ENCODE measurements at regions not wholly inside any gene's neighbourhood (a gene's known extent, or its start where the extent isn't known, plus 50 kb on each side); places are given as distances from the start of the nearest gene placed in this dataset.
A peak's percentile ranks its signal among the peaks of the same experiment; 100 is the strongest.

GRCh38 chr5:115374057-115374775, 77.8 kb upstream of the CCDC112 start:
- no peak for DNase-seq

GRCh38 chr5:115372146-115372545, 75.7 kb upstream of the CCDC112 start:
- peak; percentile 2 to 35 (median 30) for DNase-seq

GRCh38 chr5:115369430-115370144, 73.1 kb upstream of the CCDC112 start:
- DNase-seq, result no peak

- no peak for DNase-seq
Observed at GRCh38 chr5:115366223-115366622, 69.8 kb upstream of the CCDC112 start.

- no peak for DNase-seq
Observed at GRCh38 chr5:115363879-115364278, 67.4 kb upstream of the CCDC112 start.

GRCh38 chr5:115360046-115360685, 63.7 kb upstream of the CCDC112 start:
- DNase-seq, result no peak

- DNase-seq, result no peak
Observed at GRCh38 chr5:115355767-115356381, 59.4 kb upstream of the CCDC112 start.

- DNase-seq, result no peak
Observed at GRCh38 chr5:115355095-115355494, 58.6 kb upstream of the CCDC112 start.

- no peak for DNase-seq
Observed at GRCh38 chr5:115354246-115354645, 57.8 kb upstream of the CCDC112 start.

- DNase-seq, result no peak
Observed at GRCh38 chr5:115352571-115352970, 56.1 kb upstream of the CCDC112 start.

GRCh38 chr5:115351356-115352195, 55.1 kb upstream of the CCDC112 start:
- peak in 2 of 3 donors; percentile 36 to 39 for DNase-seq

GRCh38 chr5:115350894-115351293, 54.4 kb upstream of the CCDC112 start:
- peak in 1 of 3 donors; percentile 23 for DNase-seq

GRCh38 chr5:115349001-115349817, 52.8 kb upstream of the CCDC112 start:
- DNase-seq, result peak; percentile 70 to 84 (median 84)

GRCh38 chr5:115348175-115348574, 51.7 kb upstream of the CCDC112 start:
- no peak for DNase-seq

Data from suppressor macrophage treated with lipopolysaccharide for 1 hour (primary cell).